Erythroblast (primary cell): ENCODE measurements at regions not wholly inside any gene's neighbourhood (a gene's known extent, or its start where the extent isn't known, plus 50 kb on each side); places are given as distances from the start of the nearest gene placed in this dataset.

Experiments
- GATA1 ChIP-seq: IDR thresholded peaks from 2 replicates; pipeline ENCODE4 v1.6.1; 2011; ENCODE audit warnings: low read depth, mild to moderate bottlenecking, control low read depth, low read length, moderate library complexity
- POLR2A ChIP-seq: IDR thresholded peaks from 2 replicates; pipeline ENCODE4 v1.6.1; 2011; ENCODE audit warnings: mild to moderate bottlenecking, low read length

DNA sequence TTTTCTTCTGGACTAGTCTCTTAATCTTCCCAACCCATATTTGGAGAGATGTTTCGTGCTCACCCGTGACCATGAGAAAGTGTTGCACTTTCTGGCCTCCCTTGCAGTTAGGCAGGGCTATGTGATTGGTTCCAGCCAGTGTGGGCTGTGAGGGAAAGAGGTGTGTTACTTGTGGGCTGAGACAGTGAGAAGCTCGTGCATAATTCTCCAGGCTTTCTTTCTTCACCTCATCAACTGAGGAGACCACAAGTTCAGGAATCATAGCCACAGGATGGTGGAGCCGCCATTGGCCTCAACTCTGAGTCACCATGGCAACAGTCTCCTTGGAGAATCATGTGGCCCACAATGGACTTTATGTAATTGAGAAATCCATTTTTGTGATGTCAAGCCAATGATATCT lies 57.5 kb upstream of the FUCA2 start:
- no peak for TF ChIP-seq POLR2A
- TF ChIP-seq GATA1: no peak
